HG02885 (cell line): ENCODE measurements at regions not wholly inside any gene's neighbourhood (a gene's known extent, or its start where the extent isn't known, plus 50 kb on each side); places are given as distances from the start of the nearest gene placed in this dataset.

ENCODE experiments used
- ATAC-seq: cut with Tn5 transposase; IDR thresholded peaks from one replicate; pipeline ENCODE4 v1.9.1; 2021; ENCODE audit warnings: mild to moderate bottlenecking; ENCODE audit not compliant: unreplicated experiment, poor library complexity

GRCh38 chr6:15996030-15996429 is 132.9 kb upstream of the MYLIP start:
- no peak for ATAC-seq

GRCh38 chr6:15995493-15995892 is 133.4 kb upstream of the MYLIP start:
- ATAC-seq: no peak

- no peak for ATAC-seq
These were observed 133.9 kb upstream of the MYLIP start for GRCh38 chr6:15994814-15995459.

DNA sequence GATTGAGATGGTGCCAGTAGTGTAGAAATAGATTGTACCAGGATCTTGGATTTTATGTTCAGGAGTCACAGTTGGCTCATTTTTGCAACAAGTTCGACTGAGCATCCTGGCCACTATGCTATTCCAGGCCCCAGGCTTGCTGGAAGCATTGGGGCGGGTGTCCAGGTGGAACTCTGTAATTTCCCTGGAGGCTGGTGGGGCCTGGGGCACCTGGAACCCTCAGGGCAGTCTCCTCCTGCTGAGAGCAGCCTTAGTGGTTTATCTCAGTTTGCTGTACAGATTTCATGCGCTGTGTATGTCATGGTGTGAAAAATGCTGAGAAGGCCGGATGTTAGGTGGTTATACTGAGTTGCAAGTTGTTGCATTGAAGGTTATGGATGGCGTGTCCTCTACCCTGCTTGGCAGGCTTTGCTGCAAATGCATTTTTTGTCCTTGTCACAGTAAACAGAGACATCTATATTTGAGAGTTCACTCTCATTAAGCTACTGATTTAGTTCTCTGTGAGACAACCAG is 135.1 kb upstream of the MYLIP start:
- ATAC-seq: no peak

DNA sequence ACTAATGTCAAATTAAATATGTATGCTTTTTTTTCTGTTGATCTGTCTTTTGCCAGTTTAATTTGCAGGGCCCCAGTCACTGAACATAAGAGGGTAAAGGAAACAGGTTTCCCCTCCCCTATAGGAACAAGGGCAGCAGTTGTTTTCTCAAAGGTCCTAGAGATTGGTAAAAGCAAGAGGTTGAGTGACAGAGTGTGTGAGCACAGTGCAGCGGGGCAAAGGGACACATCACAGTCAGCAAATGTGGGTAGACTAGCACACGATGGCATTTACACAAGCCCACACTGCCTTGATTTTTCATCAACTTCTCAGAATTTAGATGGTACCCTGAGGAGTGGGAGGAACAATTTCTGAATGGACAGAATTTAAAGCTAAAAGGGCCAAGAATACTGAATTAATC is 138.7 kb upstream of the MYLIP start:
- ATAC-seq: no peak

DNA sequence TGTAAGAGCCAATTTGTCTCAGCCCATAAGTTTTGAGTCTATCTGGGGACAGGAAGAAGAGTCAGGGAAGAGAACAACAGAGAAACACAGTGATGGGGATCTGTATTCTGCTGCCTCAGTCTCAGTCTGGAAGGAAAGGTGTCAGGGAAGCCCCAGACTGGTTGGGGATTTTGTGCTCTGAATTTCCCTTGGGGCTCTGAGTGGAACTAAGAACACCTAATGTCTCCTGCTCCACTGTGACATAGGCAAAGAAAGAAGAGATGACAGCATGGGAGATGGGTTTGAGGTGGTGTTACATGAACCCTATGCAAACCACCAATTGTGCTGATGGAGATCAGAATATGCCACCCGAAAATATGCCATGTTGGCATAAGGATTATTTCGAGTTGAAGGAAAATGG is 139.5 kb upstream of the MYLIP start:
- peak; percentile 69 for ATAC-seq

DNA sequence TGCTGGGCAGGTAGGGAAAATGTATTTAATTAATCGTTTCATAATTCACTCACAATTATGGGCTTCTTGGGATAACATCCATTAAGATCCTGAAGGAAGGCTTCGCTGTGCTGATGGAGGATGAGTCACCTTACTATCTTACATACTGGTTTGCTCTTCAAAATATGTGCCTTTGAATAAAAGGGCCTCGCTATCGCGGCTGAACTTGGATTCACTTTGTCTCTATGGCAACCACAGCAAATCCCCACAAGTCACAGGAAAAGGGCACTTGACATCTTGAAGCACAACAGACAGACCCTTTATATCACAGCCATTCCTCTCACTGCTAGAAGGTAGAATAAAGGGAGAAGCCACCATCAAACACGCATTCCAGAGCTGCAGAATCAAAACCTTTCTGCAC is 141.3 kb upstream of the MYLIP start:
- no peak for ATAC-seq

GRCh38 chr6:15986027-15986629 is 142.8 kb upstream of the MYLIP start:
- no peak for ATAC-seq

- no peak for ATAC-seq
These were observed 143.4 kb upstream of the MYLIP start for GRCh38 chr6:15985379-15985959.

- ATAC-seq: no peak
These were observed 146.9 kb upstream of the MYLIP start for GRCh38 chr6:15981956-15982355.

DNA sequence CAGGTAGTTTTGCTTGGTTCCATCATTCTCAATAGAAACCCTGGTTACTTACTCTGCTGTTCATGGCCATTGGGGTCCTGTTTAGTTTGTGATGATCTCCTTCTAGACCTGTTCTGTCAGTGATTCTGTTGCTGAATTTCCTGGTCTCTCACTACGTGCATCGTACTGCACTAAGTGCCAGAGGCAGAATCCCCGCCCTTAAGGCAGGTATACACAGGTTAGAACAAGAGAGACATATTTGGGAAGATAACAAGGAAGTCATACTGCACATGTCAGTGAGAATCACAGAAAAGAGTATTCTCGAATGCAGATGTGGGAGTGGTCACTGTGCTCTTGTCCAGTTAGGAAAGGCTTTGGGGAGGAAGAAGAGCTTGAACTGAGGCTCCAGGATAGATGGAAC is 148.1 kb upstream of the MYLIP start:
- no peak for ATAC-seq

- ATAC-seq: no peak
These were observed 150.5 kb upstream of the MYLIP start for GRCh38 chr6:15978426-15978825.

GRCh38 chr6:15977050-15977449 is 151.8 kb upstream of the MYLIP start:
- ATAC-seq: no peak

- ATAC-seq: no peak
These were observed 154.1 kb upstream of the MYLIP start for GRCh38 chr6:15974817-15975216.

DNA sequence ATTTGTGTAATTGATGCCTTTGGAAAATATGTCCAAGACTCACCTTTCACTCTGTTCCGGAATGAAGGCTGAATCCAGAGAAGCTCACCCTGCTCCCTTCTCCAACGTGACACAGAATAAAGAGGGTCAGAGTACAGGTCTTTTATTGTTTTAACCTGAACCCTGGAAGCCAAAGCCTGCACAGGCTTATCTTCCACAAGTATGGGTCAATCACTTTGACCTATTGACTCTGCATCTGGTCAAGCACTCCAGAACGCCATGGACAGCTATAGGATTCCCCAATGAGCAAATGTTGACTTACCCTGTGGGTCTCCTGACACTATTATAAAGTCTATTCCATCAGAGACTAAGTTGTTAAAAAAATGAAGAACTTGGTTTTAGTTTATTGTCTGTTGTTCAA is 158.4 kb upstream of the MYLIP start:
- ATAC-seq: no peak

GRCh38 chr6:15969236-15969778 is 159.6 kb upstream of the MYLIP start:
- no peak for ATAC-seq

GRCh38 chr6:15968519-15968918 is 160.4 kb upstream of the MYLIP start:
- ATAC-seq: no peak

DNA sequence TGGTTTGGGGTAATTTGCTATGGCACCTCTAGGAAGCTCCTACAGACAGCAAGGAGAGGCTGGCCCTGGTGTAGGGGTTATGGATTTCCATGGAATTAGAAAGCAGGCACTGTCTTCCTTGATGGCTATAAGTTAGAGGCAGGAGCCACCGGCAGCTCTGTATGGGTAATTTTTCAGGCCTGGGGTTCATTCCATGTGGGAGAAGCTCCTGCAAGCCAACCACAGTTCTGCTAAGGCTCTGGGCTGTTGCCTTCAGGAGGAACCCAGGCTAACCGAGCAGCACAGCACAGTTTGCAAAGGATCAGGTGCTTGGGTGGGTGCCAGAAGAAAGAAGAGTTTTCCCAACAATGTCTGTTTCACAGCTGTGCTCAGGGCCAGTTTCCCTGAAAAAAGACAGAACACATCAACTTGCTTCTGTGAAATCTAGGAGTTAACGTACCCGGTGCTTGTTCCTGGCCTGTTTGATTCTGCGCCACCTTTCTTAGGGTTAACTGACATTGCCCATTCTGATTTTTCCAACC is 162.8 kb upstream of the MYLIP start:
- ATAC-seq: no peak

DNA sequence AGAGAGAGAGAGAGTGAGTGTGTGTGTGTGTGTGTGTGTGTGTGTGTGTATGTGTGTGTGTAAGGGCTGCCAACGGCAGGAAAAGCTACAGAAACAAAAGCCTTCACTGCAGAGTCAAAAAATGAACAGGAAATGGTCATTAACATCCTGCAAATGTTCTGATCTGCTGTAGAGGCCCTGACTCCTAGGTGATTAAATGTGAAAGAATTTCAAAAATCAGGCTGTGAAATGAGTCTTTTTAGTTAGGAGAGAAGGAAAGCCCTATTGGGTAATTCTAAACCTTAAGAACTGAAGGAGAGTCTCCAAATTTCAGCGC is 166.5 kb upstream of the MYLIP start:
- ATAC-seq: no peak

GRCh38 chr6:15961635-15962448 is 167.0 kb upstream of the MYLIP start:
- no peak for ATAC-seq
